ENCODE measurements at regions not wholly inside any gene's neighbourhood (a gene's known extent, or its start where the extent isn't known, plus 50 kb on each side); places are given as distances from the start of the nearest gene placed in this dataset.

GRCh38 chr20:20993372-20993771 is 112.8 kb downstream of the LINC00237 start:
- DNase-seq (ENCODE audit: low read depth, low spot score) = no peak

- no peak for DNase-seq (ENCODE audit: low read depth, low spot score)
These were observed 113.3 kb downstream of the LINC00237 start for GRCh38 chr20:20992686-20993360.

GRCh38 chr20:20992277-20992676 is 113.9 kb downstream of the LINC00237 start:
- DNase-seq (ENCODE audit: low read depth, low spot score) = no peak

GRCh38 chr20:20989081-20989480 is 117.1 kb downstream of the LINC00237 start:
- no peak for DNase-seq (ENCODE audit: low read depth, low spot score)

- no peak for DNase-seq (ENCODE audit: low read depth, low spot score)
These were observed 126.2 kb downstream of the LINC00237 start for GRCh38 chr20:20979934-20980333.

- DNase-seq (ENCODE audit: low read depth, low spot score) = no peak
These were observed 128.4 kb downstream of the LINC00237 start for GRCh38 chr20:20977786-20978185.

GRCh38 chr20:20972490-20972889 is 133.7 kb downstream of the LINC00237 start:
- DNase-seq (ENCODE audit: low read depth, low spot score) = no peak

- no peak for DNase-seq (ENCODE audit: low read depth, low spot score)
These were observed 134.3 kb downstream of the LINC00237 start for GRCh38 chr20:20971810-20972209.

GRCh38 chr20:20970841-20971240 is 135.3 kb downstream of the LINC00237 start:
- DNase-seq (ENCODE audit: low read depth, low spot score) = no peak

- DNase-seq (ENCODE audit: low read depth, low spot score) = no peak
These were observed 136.4 kb downstream of the LINC00237 start for GRCh38 chr20:20969701-20970280.

GRCh38 chr20:20967564-20968184 is 138.5 kb downstream of the LINC00237 start:
- no peak for DNase-seq (ENCODE audit: low read depth, low spot score)

GRCh38 chr20:20966171-20966570 is 140.0 kb downstream of the LINC00237 start:
- DNase-seq (ENCODE audit: low read depth, low spot score) = no peak

- DNase-seq (ENCODE audit: low read depth, low spot score) = no peak
These were observed 147.0 kb downstream of the LINC00237 start for GRCh38 chr20:20959031-20959755.

GRCh38 chr20:20956513-20956931 is 149.6 kb downstream of the LINC00237 start:
- no peak for DNase-seq (ENCODE audit: low read depth, low spot score)

GRCh38 chr20:20955892-20956291 is 150.3 kb downstream of the LINC00237 start:
- DNase-seq (ENCODE audit: low read depth, low spot score) = no peak

- no peak for DNase-seq (ENCODE audit: low read depth, low spot score)
These were observed 152.2 kb downstream of the LINC00237 start for GRCh38 chr20:20953738-20954618.

- no peak for DNase-seq (ENCODE audit: low read depth, low spot score)
These were observed 155.5 kb downstream of the LINC00237 start for GRCh38 chr20:20950620-20951019.

- DNase-seq (ENCODE audit: low read depth, low spot score) = no peak
These were observed 159.9 kb downstream of the LINC00237 start for GRCh38 chr20:20946122-20946759.

- no peak for DNase-seq (ENCODE audit: low read depth, low spot score)
These were observed 164.7 kb downstream of the LINC00237 start for GRCh38 chr20:20941468-20941889.

GRCh38 chr20:20939006-20939405 is 167.2 kb downstream of the LINC00237 start:
- DNase-seq (ENCODE audit: low read depth, low spot score) = no peak

GRCh38 chr20:20938599-20938998 is 167.6 kb downstream of the LINC00237 start:
- no peak for DNase-seq (ENCODE audit: low read depth, low spot score)

Measured in activated CD4-positive, CD25-positive, alpha-beta regulatory T cell treated with anti-CD3 and anti-CD28 coated beads, Interleukin-2, amount 50 U/mL, for 16 hours (primary cell).